HUDEP-2 (cell line): ENCODE measurements at regions not wholly inside any gene's neighbourhood (a gene's known extent, or its start where the extent isn't known, plus 50 kb on each side); places are given as distances from the start of the nearest gene placed in this dataset.

Experiments used
- DNase-seq, 76 experiments: peaks; one replicate each; lab custom pipeline; 2025; ENCODE audit not compliant: unreplicated experiment in 76 of 76; lab: John Stamatoyannopoulos, UW

DNA sequence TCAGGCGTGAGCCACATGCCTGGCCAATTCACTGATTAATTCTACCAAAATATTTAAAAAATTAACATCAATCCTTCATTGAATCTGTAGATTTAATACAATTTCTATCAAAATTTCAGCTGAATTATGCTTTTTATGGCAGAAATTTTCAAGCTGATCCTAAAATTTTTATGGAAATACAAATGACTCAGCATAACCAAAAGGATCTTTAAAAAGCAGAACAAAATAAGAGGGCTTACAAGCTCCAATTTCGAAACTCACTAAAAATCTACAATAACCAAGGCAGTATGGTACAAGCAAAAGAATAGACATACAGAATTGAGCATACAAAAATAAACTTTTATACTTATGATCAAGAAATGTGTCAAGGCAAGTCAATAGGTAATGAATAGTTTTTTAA is 180.4 kb upstream of the CTNNB1 start:
- no peak for DNase-seq

DNA sequence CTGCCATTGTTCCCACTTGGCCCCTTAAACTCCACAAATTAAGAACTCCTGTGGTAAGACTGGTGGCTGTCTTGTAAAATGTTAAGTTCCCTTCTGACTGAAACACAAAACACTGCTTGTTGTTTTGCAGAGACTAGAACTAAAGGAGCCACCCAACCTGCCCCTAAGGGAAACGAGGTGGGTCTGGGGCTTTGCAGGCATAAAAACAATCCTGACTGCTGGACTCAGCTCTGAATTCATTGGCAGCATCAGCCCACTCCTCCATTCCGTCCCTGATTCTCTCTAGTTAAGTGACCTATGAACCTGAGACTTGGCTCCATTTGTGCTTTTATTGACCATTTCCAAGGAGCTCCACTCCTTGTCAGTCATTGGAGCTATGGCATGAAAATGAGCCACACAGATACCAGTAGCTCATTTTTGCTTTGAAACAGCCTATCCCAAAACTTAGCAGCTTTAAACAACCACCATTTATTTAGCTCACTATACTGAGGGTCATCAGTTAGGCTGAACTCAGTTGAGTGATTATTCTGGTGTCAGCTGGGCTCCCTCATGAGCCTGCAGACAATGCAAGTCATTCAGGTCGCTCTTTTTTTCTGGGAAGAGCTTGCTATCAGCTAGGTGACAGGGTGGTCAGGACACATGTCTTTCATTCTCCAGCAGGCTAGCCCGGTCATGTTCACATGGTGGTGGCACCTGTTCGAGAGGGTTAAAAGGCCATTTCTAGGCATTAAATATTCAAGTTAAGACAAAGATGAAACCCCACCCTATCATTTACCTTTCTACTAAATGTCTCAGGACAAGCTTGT is 175.1 kb upstream of the CTNNB1 start:
- DNase-seq = no peak

DNA sequence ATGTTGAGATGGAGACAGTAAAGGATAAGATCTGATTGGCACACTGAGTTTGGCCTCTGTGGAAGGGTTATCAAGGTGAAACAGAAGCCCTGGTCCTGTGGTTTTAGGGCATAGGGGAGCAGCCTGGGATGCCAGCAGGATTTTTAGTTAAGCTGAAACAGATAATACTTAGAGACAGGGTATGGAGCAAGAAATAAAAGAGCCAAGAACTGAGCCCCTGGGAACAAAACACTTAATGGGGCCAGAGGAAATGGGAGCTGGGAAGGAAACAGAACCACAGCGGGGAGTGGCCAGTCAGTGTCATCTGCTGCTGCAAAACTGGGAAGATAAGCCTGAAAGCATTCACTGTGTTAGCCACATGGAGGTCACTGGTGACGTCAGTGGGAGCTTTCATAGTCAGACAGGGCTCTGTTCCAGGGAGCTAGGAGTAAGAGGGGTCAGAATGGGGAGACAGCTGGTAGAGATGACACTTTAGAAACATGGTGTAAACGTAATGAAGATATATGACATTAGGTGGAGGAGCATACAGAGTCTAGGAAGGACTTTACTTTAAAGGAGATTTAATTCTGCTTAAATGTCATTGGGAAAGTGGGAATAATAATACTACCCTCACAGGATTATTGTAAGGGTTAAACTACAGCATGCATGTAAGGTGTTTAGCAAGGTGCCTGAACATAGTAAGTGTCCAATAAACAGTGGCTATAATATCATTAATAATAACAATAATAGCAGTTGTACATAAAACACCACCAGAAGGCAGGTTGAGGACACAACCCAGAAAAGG is 172.7 kb upstream of the CTNNB1 start:
- DNase-seq = peak in 7 of 76 experiments; percentile 1 to 27 (median 4)

DNA sequence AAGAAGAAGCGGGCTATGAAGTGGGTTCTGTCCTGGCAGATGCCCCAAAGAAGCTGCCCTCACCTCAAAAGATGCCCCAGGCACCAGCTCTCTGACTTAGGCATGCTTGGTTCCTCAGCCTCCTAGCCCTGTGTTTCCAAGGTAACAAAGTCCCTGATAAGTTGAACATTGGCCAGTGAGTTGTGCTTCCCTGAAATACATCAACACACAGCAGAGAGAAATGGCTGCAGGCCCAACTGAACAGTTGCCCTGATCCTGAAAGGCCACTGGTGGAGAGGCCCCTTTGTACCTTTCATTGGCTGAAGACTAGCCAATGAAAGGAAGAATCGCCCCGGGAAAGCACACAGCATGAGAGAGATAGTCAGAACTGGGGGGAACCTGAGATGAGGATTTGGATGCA is 169.9 kb upstream of the CTNNB1 start:
- no peak for DNase-seq

DNA sequence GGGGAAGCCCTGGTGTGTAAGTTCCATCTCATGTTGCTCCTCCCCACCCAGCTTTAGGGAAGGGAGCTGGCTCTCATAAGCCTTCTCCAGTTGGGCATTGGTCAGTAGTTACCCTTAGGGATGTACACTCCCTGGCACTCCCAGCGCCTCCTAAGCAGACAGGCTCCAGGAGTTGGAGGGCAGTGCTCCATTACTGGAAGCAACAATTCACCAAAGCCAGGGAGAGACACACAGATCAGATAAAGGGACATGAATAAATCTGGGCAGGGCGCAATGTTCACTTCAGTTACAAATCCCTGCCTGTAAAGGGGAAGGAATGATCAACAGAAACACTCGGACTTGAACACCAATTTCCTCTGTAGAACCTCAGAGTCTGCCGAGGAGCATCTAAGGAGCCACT is 169.1 kb upstream of the CTNNB1 start:
- DNase-seq = no peak

DNA sequence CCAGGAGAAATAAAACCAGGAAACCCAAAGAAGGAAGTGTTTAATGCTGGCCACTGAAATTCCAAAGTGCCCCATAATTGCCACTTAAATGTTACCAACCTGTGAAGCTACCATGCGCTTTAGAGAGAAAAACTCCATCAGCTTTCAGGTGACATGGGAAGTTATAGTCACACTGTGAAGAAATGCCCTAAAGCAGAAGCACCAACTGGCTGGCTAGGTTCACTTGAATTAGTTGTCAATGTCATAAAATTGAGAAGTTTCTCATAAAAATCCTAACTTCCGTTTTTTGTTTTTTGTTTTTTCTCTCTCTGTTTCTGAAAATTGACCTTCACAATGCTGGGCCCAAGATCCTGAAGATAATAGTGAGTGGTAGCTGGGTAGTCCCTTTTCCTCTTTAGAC is 167.9 kb upstream of the CTNNB1 start:
- DNase-seq = no peak

DNA sequence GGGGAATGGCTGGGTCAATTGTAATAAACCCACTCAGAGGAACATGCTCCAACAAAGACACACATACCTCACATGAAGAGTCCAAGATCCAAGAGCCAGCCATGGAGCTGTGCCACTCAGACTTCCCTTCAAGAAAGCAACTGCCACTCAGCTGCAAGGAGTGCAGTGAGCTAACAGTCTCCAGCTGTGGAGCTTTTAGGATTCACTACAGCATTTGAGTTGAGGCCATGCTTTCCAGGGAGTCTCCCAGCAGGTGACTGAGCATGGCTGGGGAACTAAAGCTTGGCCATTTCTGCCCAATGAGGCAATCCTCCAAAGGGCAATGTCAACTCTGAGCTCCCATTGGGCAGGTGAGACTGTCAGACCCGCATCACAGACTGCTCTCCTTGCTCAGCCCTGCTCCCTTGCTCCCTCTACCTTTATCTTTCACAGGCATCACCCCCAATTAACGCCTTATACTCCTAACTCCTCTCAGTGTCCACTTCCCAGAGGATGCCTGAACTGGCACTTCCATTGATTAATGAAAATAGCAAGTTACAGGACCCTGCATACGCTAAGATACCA is 165.3 kb upstream of the CTNNB1 start:
- DNase-seq = no peak

DNA sequence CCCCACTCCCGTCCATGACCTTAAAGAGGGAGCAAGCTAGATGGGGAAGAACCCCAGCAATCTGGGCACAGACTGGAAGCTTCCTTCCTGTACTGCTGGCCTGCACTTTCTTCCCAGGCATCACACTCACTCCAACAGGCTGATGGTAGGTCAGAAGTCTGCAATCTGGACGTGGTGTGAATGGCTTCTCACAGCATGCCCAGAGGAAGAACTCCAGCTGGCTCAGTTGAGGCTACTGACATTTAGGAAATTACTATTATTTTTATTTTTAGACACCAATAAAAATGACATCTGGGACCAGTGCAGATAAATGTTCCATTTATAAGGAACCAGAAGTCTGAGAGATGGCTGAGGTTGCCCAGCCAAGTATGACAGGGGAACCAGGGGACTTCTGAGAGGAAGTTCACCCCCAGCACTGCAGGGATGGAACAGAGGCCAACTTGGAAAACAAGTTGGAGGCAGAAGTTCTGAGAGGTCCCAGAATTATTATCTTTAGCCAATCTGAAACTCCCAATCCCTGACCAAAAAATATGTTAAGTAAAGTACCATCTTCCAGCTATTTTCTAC is 163.8 kb upstream of the CTNNB1 start:
- DNase-seq = no peak

DNA sequence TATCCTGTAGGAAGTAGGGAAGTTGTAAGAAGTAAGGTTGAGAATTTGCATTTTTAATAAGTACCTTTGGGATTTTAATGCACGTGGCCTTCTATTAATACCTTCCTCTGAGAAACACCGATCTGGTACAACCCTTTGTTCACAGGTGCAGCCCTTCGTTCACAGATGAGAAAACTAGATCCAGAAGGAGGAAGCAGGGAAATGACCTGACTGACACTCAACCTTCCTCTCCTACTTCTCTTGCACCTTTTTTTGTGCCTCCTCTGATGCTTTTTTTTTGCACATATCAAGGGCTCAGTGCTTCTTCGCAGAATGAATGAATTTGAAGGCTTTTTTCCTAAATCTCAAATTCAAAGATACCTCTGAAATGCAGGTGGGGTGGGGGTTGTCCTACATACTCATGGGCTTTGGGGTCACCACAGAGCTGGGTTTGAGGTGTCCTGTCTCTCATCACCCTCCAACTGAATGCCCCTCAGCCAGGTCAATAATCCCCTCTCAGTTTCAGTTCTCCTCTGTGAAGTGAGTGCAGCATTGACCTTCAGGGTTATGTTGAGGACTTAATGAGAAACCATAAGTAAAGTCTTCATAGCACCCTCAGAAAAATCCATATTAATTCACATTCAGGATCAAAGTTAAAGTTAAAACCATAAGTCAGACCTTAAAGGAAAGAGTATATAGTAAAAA is 161.5 kb upstream of the CTNNB1 start:
- no peak for DNase-seq

DNA sequence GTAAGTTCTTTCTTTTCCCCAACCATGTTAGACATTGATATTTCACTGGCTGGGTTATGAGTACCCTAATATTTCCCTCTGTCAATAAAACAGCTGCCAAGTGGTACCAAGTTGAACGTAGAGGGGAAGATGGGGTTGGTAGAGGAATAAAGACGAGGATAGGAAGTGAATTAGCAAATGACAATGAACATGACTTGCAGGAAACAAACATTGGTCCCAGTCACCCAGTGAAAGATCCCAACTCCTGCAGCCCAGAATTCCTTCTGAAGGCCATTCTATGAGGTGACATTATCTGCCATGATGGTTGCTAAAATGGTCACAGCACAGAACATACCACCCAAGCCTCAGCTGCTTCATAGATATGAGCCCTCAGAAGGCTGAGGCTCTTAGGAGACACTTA is 159.0 kb upstream of the CTNNB1 start:
- DNase-seq = no peak

DNA sequence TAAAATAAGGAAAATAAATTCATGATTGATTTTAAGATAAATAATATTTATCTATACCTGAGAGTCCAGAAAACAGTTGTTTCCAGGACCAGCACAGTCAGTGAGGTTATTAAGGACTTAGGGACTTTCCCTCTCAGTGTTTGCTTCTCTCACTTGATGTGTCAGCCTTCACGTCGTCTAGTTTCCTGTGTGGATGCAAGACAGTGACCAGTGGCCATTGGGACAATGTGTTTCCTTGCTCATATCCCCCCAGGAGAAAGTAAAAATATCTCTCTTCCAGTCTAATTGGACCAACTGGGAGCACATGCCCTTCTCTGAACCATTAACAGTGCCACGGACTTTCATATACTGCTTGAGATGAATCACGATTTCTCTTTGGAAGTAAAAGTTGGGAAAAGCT is 157.8 kb upstream of the CTNNB1 start:
- DNase-seq = no peak

DNA sequence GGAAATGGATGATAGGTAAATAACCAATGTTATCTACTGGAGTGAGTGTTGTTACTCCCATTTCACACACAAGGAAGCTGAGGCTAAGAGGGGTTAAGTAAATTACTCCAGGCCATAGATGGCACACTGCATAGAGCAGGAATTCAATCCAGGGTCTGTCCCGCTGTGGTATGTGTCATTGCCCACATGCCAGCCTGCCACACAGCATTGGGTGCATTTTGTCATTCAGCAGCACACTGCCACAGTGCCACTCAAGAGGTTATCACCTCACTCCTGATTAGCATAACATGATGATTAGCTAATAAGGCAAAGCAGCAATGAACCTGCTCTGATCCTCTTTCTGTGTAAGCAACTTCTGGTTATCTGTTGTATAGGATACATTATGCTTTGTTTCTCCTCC is 157.4 kb upstream of the CTNNB1 start:
- no peak for DNase-seq

DNA sequence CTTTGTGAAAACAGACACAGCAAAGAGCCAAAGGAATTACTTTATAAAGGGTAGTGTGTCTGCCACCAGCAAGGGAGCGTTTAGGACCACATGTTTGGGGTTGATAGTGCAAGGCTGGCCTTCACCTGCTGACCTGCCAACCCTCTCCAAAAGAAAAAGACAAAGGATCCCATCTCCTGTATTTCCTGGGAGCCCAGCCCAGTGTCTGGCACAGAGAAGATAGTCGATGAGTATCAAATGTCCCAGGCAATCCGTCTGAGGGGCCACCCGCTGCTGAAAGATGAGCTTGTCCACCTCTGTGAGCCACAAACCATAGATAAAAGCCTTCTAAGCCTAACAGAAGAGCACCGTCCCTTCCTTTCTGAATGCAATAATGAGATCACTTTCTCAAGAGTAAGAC is 154.8 kb upstream of the CTNNB1 start:
- DNase-seq = no peak

DNA sequence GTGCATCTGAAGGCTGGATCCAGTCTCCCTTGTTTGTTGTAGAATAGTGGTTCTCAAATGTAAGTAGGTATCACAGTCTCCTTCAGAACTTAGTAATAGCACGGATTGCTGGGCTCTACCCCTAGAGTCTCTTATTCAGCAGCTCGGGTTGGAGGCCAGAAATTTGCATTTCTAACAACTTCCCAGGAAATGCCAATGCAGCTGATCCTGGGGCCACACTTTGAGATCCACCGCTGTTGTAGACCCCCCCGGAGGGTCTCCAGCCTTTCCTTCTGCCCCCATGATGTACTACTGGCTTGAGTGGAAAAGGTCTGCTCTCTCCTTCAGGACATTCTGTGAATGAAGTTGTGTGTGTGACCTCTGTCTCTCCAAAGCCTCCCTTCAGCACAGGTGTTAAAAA is 153.8 kb upstream of the CTNNB1 start:
- DNase-seq = no peak

DNA sequence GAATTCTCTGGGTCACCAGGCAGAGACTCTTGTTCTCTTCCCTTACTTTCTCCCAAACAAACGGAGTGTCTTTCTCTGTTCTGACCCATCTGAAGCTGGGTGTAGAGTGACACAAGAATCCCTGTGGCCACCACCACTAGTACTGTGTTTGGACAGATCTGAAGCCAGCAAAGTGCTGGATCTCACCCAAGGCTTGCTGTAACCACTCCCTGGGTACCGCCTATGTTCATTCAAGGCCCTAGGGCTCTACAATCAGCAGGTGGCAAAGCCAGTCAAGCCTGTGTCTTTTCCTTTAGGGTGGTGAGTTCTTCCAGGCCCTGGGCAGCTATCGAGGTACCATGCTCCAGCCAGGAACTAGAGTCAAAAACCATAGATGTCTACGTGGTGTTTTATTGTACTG is 149.2 kb upstream of the CTNNB1 start:
- DNase-seq = peak in 2 of 76 experiments; percentile 1

DNA sequence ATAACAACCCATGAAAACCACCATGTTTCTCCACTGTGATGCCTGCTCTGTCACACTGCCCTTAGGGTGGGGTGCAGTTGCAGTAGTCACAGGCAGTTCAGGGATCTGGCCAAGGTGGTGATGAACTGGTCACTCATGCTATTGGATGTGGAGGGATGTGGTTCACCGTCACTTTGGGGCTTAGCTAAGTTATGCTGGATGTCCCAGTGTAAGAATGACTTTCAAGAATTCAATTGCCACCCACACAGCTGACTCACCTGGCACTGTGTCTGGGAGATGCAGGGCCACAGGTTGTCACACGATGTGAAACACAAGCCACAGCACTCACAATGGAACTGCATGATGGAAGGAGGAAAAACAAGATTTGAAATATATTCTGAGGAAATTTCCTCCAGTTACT is 146.1 kb upstream of the CTNNB1 start:
- no peak for DNase-seq

DNA sequence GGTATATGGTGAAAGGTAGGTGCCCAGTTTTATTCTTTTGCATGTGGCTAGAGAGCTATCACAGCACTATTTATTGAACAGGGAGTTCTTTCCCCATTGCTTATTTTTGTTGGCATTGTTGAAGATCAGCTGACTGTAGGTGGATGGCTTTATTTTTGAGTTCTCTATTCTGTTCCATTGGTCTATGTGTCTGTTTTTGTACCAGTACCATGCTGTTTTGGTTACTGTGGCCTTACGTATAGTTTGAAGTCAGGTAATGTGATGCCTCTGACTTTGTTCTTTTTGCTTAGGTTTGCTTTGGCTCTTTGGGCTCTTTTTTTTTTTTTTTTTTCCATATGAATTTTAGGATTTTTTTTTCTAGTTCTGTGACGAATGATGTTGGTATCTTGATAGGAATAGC is 139.2 kb upstream of the CTNNB1 start:
- no peak for DNase-seq

DNA sequence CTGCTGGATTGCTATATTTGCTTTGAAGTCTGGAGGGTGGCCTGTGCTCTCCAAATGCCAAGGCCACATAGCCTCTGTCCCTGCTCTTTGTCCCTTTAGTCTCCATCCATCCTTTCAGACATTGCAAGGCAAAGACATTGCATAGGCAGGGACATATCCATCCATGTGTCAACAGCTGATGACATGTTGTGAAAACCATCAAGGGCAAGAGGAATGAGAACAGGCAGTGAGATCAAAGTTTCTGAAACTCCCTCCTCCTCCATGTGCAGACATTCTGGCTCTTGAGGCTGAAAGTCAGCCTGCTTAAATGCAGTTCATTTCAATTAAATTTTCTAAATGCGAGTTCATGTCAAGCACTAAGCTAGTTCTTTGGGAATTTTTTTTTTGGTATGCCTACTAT is 135.2 kb upstream of the CTNNB1 start:
- no peak for DNase-seq

DNA sequence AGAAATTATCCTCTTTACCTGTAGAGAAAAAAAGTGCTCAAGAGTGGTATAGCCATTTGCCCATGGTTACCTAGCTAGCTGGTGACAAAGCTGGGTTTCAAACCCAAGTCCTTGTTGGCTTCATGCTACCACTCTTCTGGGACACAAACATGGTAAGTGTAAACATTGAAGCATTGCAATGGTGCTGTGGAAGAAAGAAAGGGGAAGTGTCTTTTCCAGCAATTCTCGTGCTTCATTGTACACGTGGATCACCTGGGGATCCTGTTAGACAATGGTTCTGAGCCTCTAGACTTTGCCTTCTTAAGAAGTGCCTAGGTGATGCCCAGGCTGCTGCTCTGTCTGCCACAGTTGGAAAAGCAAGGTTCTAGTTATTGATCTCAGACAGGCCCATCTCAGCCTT is 134.8 kb upstream of the CTNNB1 start:
- no peak for DNase-seq

DNA sequence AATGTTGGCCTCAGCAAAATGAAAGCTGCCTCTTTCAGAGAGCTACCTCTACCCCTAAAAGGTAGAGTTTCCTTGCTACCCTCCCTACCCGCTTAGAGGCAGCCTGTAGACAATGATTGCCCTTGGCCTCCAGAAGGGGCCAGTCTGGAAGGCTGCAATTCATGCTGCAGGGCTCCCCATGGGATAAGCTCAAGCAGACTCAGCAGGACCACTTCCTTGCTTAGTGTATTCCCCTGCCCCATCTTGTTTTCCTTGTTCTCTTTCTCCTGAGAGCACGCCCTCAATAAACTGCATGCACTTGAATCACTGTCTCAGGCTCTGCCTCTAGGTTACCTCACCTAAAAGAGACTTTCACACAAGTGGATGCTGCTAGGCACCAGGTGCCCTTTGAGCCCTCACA is 134.0 kb upstream of the CTNNB1 start:
- no peak for DNase-seq

DNA sequence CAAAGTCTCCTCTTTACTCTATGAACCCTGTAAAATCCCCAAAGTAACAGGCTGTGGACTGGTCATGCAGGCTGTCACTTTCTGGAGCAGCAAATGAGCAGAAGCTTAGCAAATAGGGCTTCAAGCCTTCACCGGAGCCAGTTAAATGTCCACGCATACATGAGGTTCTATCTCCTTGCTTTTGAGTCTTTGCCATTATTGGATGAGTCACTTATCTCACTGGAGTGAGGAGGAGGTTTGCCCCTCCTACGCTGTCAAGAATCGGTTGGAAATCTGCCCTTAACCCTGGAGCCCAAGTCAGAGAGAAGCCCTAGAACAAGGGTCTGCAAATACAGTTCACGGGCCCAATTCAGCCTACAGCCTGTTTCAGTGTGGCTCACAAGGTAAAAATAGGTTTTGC is 126.1 kb upstream of the CTNNB1 start:
- peak in 10 of 76 experiments; percentile 1 to 22 (median 9) for DNase-seq
